OCI-LY3 (cell line): ENCODE measurements at regions not wholly inside any gene's neighbourhood (a gene's known extent, or its start where the extent isn't known, plus 50 kb on each side); places are given as distances from the start of the nearest gene placed in this dataset.

Experiments
- H2AFZ ChIP-seq: fragments of 200-600, 300-600 bp; shearing (Covaris generic); 2 replicates; pipeline ENCODE4 v1.6.0; 2014; ENCODE audit warnings: antibody characterized with exemption, low read depth, low read length
- H3K27ac ChIP-seq: fragments of 200-600, 300-600 bp; sonication (generic); 2 replicates; pipeline ENCODE4 v1.5.1; 2014; ENCODE audit warnings: mild to moderate bottlenecking, low read length, moderate library complexity, mixed read lengths
- H3K27me3 ChIP-seq: fragments of 200-600, 300-600 bp; sonication (generic); 2 replicates; pipeline ENCODE4 v1.6.1; 2014; ENCODE audit warnings: low read depth, low read length, mixed read lengths
- H3K36me3 ChIP-seq: fragments of 200-600, 300-600 bp; sonication (generic); replicated peaks from 2 replicates; pipeline ENCODE3; 2014; ENCODE audit warnings: low read depth, low read length, mixed read lengths
- H3K4me1 ChIP-seq: fragments of 300-600, 200-600 bp; sonication (generic); 2 replicates; pipeline ENCODE4 v1.6.1; 2014; ENCODE audit warnings: low read length, mixed read lengths
- H3K4me2 ChIP-seq: fragments of 200-600, 300-600 bp; sonication (generic); 2 replicates; pipeline ENCODE4 v1.6.1; 2014; ENCODE audit warnings: low read length, mixed read lengths
- H3K4me3 ChIP-seq: fragments of 300-600, 200-600 bp; sonication (generic); 2 replicates; pipeline ENCODE4 v1.5.1; 2014; ENCODE audit warnings: antibody characterized with exemption, mild to moderate bottlenecking, low read length, moderate library complexity
- H3K79me2 ChIP-seq: fragments of 300-600, 200-600 bp; shearing (Covaris generic); 2 replicates; pipeline ENCODE4 v1.6.1; 2014; ENCODE audit warnings: mild to moderate bottlenecking, low read length, mixed read lengths
- H3K9ac ChIP-seq: fragments of 300-600, 200-600 bp; shearing (Covaris generic); 2 replicates; pipeline ENCODE4 v1.6.0; 2014; ENCODE audit warnings: mild to moderate bottlenecking, low read length, moderate library complexity
- H3K9me3 ChIP-seq: fragments of 200-600, 300-600 bp; shearing (Covaris generic); 2 replicates; pipeline ENCODE4 v1.6.1; 2014; ENCODE audit warnings: low read length, mixed read lengths; ENCODE audit not compliant: insufficient read depth
- H4K20me1 ChIP-seq: fragments of 200-600, 300-600 bp; sonication (generic); 2 replicates; pipeline ENCODE4 v1.6.1; 2016; ENCODE audit warnings: low read length, mixed read lengths; ENCODE audit not compliant: insufficient read depth
- EZH2phosphoT487 ChIP-seq: fragments of 200-600 bp; shearing (Covaris generic); IDR thresholded peaks from 2 replicates; pipeline ENCODE4 v1.6.1; 2018; ENCODE audit warnings: antibody characterized with exemption, mixed run types, low read depth
- TF ChIP-seq, protein P1 (sequence below): fragments of 200-600, 300-600 bp; sonication (generic); IDR thresholded peaks from 2 replicates; pipeline ENCODE4 v1.5.1; 2014; ENCODE audit warnings: antibody characterized with exemption, low read length, low read depth

DNA sequence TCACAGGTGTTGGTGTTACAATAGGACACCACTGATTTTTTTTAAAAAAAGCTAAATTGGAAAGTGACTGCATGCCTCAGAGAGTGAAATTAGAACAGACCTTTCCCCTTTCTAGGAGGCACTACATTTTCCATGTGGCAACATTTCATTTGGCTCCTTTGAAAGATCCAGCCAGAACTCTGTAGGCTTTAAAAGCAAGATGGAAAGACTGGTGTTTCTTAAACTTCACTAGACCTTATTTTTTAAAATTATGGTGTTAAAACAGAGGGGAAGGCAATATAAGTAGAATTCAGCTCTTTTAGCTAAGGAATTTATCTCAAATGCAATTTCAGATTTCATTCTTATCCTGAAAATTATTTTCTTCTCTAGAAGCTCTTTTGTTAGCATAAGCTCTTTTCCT is 317.6 kb upstream of the TGFBR2 start:
- TF ChIP-seq, protein P1, sequence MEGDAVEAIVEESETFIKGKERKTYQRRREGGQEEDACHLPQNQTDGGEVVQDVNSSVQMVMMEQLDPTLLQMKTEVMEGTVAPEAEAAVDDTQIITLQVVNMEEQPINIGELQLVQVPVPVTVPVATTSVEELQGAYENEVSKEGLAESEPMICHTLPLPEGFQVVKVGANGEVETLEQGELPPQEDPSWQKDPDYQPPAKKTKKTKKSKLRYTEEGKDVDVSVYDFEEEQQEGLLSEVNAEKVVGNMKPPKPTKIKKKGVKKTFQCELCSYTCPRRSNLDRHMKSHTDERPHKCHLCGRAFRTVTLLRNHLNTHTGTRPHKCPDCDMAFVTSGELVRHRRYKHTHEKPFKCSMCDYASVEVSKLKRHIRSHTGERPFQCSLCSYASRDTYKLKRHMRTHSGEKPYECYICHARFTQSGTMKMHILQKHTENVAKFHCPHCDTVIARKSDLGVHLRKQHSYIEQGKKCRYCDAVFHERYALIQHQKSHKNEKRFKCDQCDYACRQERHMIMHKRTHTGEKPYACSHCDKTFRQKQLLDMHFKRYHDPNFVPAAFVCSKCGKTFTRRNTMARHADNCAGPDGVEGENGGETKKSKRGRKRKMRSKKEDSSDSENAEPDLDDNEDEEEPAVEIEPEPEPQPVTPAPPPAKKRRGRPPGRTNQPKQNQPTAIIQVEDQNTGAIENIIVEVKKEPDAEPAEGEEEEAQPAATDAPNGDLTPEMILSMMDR = no peak
- TF ChIP-seq EZH2phosphoT487 = no peak
- Histone ChIP-seq H3K4me3 (no peak overlapping the region), H3K27ac (no peak overlapping the region), H2AFZ (no peak overlapping the region), H4K20me1 (no peaks in the 10 kb centered on the region), H3K9me3 (no peaks in the 10 kb centered on the region), H3K4me2 (no peak overlapping the region), H3K36me3 (no peaks in the 10 kb centered on the region), H3K27me3 (no peaks in the 10 kb centered on the region), H3K4me1 (peaks cover 7% of the 10 kb centered on the region), H3K79me2 (no peaks in the 10 kb centered on the region), H3K9ac (no peak overlapping the region)

DNA sequence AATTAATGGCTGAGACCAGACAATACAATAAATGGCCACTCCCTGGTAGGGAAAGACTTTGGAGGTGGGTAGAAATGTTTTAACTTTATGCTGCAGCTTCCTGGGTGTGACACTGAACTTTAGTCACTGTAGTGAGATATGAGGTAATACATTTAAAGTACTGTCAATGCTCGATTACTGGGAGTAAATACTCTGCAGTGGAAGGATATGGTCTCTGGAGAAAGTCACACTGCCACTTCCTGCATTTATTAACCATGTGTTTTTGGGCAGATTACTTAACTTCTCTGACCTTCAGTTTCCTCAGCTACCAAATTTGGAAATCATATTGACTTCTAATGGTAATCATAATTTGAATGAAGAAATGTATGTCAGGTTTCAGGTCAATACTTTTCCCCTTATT is 317.1 kb upstream of the TGFBR2 start:
- no peak overlapping the region for H3K9ac ChIP-seq
- TF ChIP-seq EZH2phosphoT487 = no peak
- TF ChIP-seq, protein P1 = no peak
- no peak overlapping the region for H3K27ac ChIP-seq
- H3K79me2 ChIP-seq = no peaks in the 10 kb centered on the region
- H3K27me3 ChIP-seq = no peaks in the 10 kb centered on the region
- H3K9me3 ChIP-seq = no peaks in the 10 kb centered on the region
- H4K20me1 ChIP-seq = no peaks in the 10 kb centered on the region
- H3K4me2 ChIP-seq = no peak overlapping the region
- peaks cover 7% of the 10 kb centered on the region for H3K4me1 ChIP-seq
- H3K36me3 ChIP-seq = no peaks in the 10 kb centered on the region
- no peak overlapping the region for H2AFZ ChIP-seq
- no peak overlapping the region for H3K4me3 ChIP-seq

DNA sequence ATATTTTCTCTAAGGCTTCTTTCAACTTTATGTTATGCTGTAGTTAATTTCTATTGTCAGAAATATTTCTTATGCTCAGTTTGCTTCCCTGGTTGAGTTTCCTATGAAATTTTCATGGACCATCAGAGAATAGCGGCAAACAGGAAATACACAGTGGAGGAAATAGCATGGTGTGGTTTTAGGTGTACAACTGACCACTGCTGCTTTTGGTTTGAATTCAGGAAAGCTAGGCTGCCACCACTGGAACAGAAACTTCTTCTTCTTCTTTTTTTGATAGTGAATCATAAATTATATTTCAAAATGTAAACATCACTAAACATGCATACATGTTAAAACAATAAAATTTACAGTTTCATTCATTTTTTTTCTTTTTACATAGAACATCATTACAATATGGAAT is 316.6 kb upstream of the TGFBR2 start:
- H4K20me1 ChIP-seq = no peaks in the 10 kb centered on the region
- H3K9me3 ChIP-seq = no peaks in the 10 kb centered on the region
- H2AFZ ChIP-seq = no peak overlapping the region
- no peak overlapping the region for H3K9ac ChIP-seq
- no peak for TF ChIP-seq EZH2phosphoT487
- TF ChIP-seq, protein P1 = no peak
- H3K27me3 ChIP-seq = no peaks in the 10 kb centered on the region
- H3K4me1 ChIP-seq = peaks cover 5% of the 10 kb centered on the region
- no peaks in the 10 kb centered on the region for H3K36me3 ChIP-seq
- no peak overlapping the region for H3K27ac ChIP-seq
- no peak overlapping the region for H3K4me2 ChIP-seq
- H3K79me2 ChIP-seq = no peaks in the 10 kb centered on the region
- no peak overlapping the region for H3K4me3 ChIP-seq

DNA sequence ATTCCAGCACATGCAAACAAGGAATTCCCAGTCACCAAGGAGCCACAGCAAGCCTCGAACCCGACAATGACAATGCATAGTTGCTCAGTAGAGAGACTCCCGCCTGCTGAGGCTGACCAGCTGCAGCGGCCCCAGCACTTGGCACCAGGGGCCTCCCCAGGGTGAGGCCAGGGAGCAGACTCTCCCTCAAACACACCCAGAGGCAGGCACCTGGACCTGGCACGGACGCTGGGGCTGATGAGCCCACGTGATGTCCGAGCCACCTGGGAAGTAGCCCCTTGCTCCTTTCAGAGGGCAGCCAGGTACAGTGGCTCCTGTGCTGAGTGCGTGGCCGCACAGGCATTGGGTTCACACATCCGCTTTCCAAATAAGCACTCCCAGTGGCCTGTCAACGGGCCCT is 315.9 kb upstream of the TGFBR2 start:
- Histone ChIP-seq H3K4me3 (no peak overlapping the region), H2AFZ (no peak overlapping the region), H3K9ac (no peak overlapping the region), H3K27me3 (no peaks in the 10 kb centered on the region), H3K4me1 (no peaks in the 10 kb centered on the region; the same call in 1 of the 2 replicates), H3K9me3 (no peaks in the 10 kb centered on the region), H4K20me1 (no peaks in the 10 kb centered on the region), H3K27ac (no peak overlapping the region), H3K79me2 (no peaks in the 10 kb centered on the region), H3K36me3 (no peaks in the 10 kb centered on the region), H3K4me2 (no peak overlapping the region)
- TF ChIP-seq EZH2phosphoT487 = no peak
- TF ChIP-seq, protein P1 = no peak
